Stomach (tissue), 8 donors: ENCODE measurements at regions not wholly inside any gene's neighbourhood (a gene's known extent, or its start where the extent isn't known, plus 50 kb on each side); places are given as distances from the start of the nearest gene placed in this dataset.
"Not testable (repeated sequence)": the region's sequence is repeated elsewhere in the genome, so short reads cannot be mapped to it uniquely, and the experiment has no call there.

Source experiments
- DNase-seq, 2 donors: peaks; one replicate each; pipeline versions ENCODE4 v3.0.0 to v3.0.0-alpha.2; 2013 to 2019
- H3K27ac ChIP-seq, 5 donors: fragments of 200-600 bp in 4 of 5; sonication (generic) in 4 of 5; one replicate each; pipeline ENCODE4 v1.5.1; 2013 to 2019; ENCODE audit warnings: mild to moderate bottlenecking in 1 of 5, moderate library complexity in 1 of 5
- H3K27me3 ChIP-seq, 3 donors: fragments of 200-600 bp; sonication (generic); one replicate each; pipeline ENCODE4 v1.5.1; 2017 to 2019; ENCODE audit warnings: mixed run types in 1 of 3
- H3K36me3 ChIP-seq, 4 donors: fragments of 200-600 bp; sonication (generic); 1 replicate in 3 of 4; 2 replicates in 1 of 4; pipeline ENCODE4 v1.5.1; 2016 to 2019
- H3K4me1 ChIP-seq, 4 donors: fragments of 200-600 bp; sonication (generic); one replicate each; pipeline ENCODE4 v1.5.1; 2016 to 2019
- H3K4me3 ChIP-seq, 4 donors: fragments of 200-600 bp; sonication (generic) in 3 of 4; one replicate each; pipeline ENCODE4 v1.5.1; 2016 to 2019; ENCODE audit warnings: mild to moderate bottlenecking in 1 of 4
- H3K9me3 ChIP-seq, 4 donors: fragments of 200-600 bp; sonication (generic); one replicate each; pipeline ENCODE4 v1.5.1; 2016 to 2019
- CTCF ChIP-seq, 7 experiments: fragments of 450-650 bp in 4 of 7; fragments of 200-600 bp in 3 of 7; sonication (generic) in 3 of 7; IDR thresholded peaks; one replicate each; pipeline ENCODE4 v1.5.1; 2016 to 2019; ENCODE audit warnings: antibody characterized with exemption in 7 of 7, control low read depth in 2 of 7, mild to moderate bottlenecking in 1 of 7
- EP300 ChIP-seq: sonication (generic); formaldehyde crosslinking; IDR thresholded peaks from one replicate; pipeline ENCODE4 v1.6.1; 2017; ENCODE audit warnings: antibody characterized with exemption
- POLR2A ChIP-seq, 4 donors: fragments of 450-650 bp; IDR thresholded peaks; one replicate each; pipeline ENCODE4 v1.6.1; 2016; ENCODE audit warnings: antibody characterized with exemption in 4 of 4, control low read depth in 2 of 4, mild to moderate bottlenecking in 1 of 4, moderate library complexity in 1 of 4
- POLR2AphosphoS5 ChIP-seq, 3 donors: sonication (generic); formaldehyde crosslinking; IDR thresholded peaks; one replicate each; pipeline ENCODE4 v1.6.1; 2016; ENCODE audit warnings: antibody characterized with exemption in 3 of 3
- WGBS, 5 donors: extraction: QIAGEN DNeasy Blood & Tissue Kit in 3 of 5; methylation state at CpG; one replicate each; pipeline versions ENCODE4 v1.1.5 to v1.1.7; 2013 to 2018; 5-methylcytosine and 5-hydroxymethylcytosine counted together
- intact Hi-C: fragments of 100-400 bp; cut with DNase I; formaldehyde crosslinking; loops from one replicate; pipeline ENCODE4 v1.15.1; 2023; ENCODE audit warnings: low total_unique reads
- donor health status: healthy with polysubstance abuse.
- donor health status: Bipolar disorder and iron deficiency.
- donor health status: healthy.

- H3K4me1 ChIP-seq: no peaks in the 10 kb centered on the region
- DNase-seq: peak in 1 of 2 donors; percentile 16
- H3K4me3 ChIP-seq: no peak overlapping the region
- 38 to 51% (median 46%) methylated on average over 7 of the region's 7 CpGs for WGBS, 5 donors
- intact Hi-C loops: no loop called here
- no peak overlapping the region for H3K27ac ChIP-seq
- peaks cover 0 to 6% (median 0%) of the 10 kb centered on the region in 4 donors for H3K9me3 ChIP-seq
- H3K27me3 ChIP-seq: no peaks in the 10 kb centered on the region
- no peaks in the 10 kb centered on the region for H3K36me3 ChIP-seq
- TF ChIP-seq POLR2AphosphoS5 (IDR thresholded peaks at IDR 0.05): no peak
- no peak for TF ChIP-seq EP300
- no peak for TF ChIP-seq POLR2A (IDR thresholded peaks at IDR 0.05)
- no peak for TF ChIP-seq CTCF (IDR thresholded peaks at IDR 0.05)
These were observed 452.4 kb upstream of the C16orf82 start for GRCh38 chr16:26614237-26614841.

- WGBS, 5 donors: 74 to 85% (median 77%) methylated on average over 2 of the region's 2 CpGs
- Histone ChIP-seq H3K9me3 (peaks cover 0 to 15% (median 6%) of the 10 kb centered on the region in 4 donors), H3K4me3 (no peak overlapping the region), H3K27ac (no peak overlapping the region), H3K4me1 (no peaks in the 10 kb centered on the region), H3K27me3 (peaks cover 0 to 6% (median 0%) of the 10 kb centered on the region in 3 donors), H3K36me3 (no peaks in the 10 kb centered on the region)
- intact Hi-C loops: no loop called here
- TF ChIP-seq POLR2A (IDR thresholded peaks at IDR 0.05) (no peak), POLR2AphosphoS5 (IDR thresholded peaks at IDR 0.05) (no peak), CTCF (IDR thresholded peaks at IDR 0.05) (no peak), EP300 (no peak)
- no peak for DNase-seq
These were observed 443.3 kb upstream of the C16orf82 start for GRCh38 chr16:26623442-26623841.

- peaks cover 0 to 36% (median 9%) of the 10 kb centered on the region in 4 donors for H3K9me3 ChIP-seq
- no peaks in the 10 kb centered on the region for H3K36me3 ChIP-seq
- DNase-seq: no peak
- H3K27ac ChIP-seq: no peak overlapping the region
- no peaks in the 10 kb centered on the region for H3K4me1 ChIP-seq
- no peak for TF ChIP-seq EP300
- no peak for TF ChIP-seq CTCF (IDR thresholded peaks at IDR 0.05)
- TF ChIP-seq POLR2AphosphoS5 (IDR thresholded peaks at IDR 0.05): no peak
- no peak for TF ChIP-seq POLR2A (IDR thresholded peaks at IDR 0.05)
- intact Hi-C loops: no loop called here
- WGBS, 5 donors: 95 to 100% (median 100%) methylated on average over 1 of the region's 1 CpG
- H3K27me3 ChIP-seq: peaks cover 0 to 6% (median 0%) of the 10 kb centered on the region in 3 donors
- H3K4me3 ChIP-seq: no peak overlapping the region
These were observed 438.8 kb upstream of the C16orf82 start for GRCh38 chr16:26627958-26628357.

- H3K4me3 ChIP-seq, H3K27me3 ChIP-seq, H3K36me3 ChIP-seq, intact Hi-C loops, H3K4me1 ChIP-seq, H3K27ac ChIP-seq, DNase-seq: not testable (repeated sequence)
- peaks cover 0 to 41% (median 17%) of the 10 kb centered on the region in 4 donors for H3K9me3 ChIP-seq
These were observed 435.4 kb upstream of the C16orf82 start for GRCh38 chr16:26631365-26631764.

- no peaks in the 10 kb centered on the region for H3K36me3 ChIP-seq
- intact Hi-C loops: no loop called here
- 68 to 86% (median 79%) methylated on average over 5 of the region's 5 CpGs for WGBS, 5 donors
These were observed 424.6 kb upstream of the C16orf82 start for GRCh38 chr16:26642047-26642664.

More at GRCh38 chr16:26642047-26642664, 424.6 kb upstream of the C16orf82 start:
- DNase-seq: no peak
- no peak overlapping the region for H3K27ac ChIP-seq
- H3K4me1 ChIP-seq: no peaks in the 10 kb centered on the region
- TF ChIP-seq POLR2AphosphoS5 (IDR thresholded peaks at IDR 0.05) (no peak), CTCF (IDR thresholded peaks at IDR 0.05) (no peak)
- no peak overlapping the region for H3K4me3 ChIP-seq
- peaks cover 0 to 6% (median 0%) of the 10 kb centered on the region in 3 donors for H3K27me3 ChIP-seq
- no peaks in the 10 kb centered on the region for H3K9me3 ChIP-seq
